ENCODE measurements at regions not wholly inside any gene's neighbourhood (a gene's known extent, or its start where the extent isn't known, plus 50 kb on each side); places are given as distances from the start of the nearest gene placed in this dataset.

DNA sequence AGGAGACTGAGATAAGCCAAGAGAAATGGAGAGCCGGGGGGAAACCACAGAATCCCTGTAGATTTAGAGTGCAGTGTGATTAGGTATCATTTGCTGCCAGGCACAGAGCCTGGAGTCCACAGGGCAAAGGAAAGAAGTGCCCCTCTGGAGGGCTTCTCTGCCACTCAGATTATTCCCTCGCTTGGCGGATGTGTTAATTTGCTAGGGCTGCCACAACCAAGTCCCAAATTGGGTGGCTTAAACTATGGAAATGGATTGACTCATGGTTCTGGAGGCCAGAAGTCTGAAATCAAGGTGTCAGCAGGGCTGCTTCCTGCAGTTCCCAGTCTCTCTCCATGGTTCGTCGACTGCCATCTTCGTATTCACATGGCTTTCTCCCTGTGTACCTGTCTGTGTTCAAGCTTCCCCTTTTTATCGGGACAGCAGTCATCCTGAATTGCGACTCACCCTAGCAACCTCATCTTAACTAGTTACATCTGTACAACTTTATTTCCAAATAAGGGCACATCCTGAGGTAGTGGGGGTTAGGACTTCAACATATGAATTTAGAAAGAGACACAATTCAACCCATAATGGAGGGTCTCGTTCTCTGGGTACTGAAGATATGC lies 122.2 kb downstream of the ANKRD60 start:
- no peak overlapping the region for H3K27ac ChIP-seq (ENCODE audit: insufficient read depth, low read length, poor library complexity, severe bottlenecking)
- no peaks in the 10 kb centered on the region for H3K4me1 Mint-ChIP-seq
- H3K27me3 Mint-ChIP-seq: peaks cover 9% of the 10 kb centered on the region
- no peaks in the 10 kb centered on the region for H3K9me3 ChIP-seq (ENCODE audit: control insufficient read depth in 2 of 2, low read length in 2 of 2)
- ATAC-seq (ENCODE audit: low read depth in 2 of 2): no peak
- H3K9me3 Mint-ChIP-seq: peaks cover 0 to 8% (median 3%) of the 10 kb centered on the region in 7 donors
- no peaks in the 10 kb centered on the region for H3K4me1 ChIP-seq (ENCODE audit: control insufficient read depth, insufficient read depth, low read length, poor library complexity, severe bottlenecking)
- no peaks in the 10 kb centered on the region for H3K36me3 ChIP-seq (ENCODE audit: control insufficient read depth, insufficient read depth, low read length)
- H3K4me3 Mint-ChIP-seq: no peak overlapping the region
- H3K36me3 Mint-ChIP-seq: no peaks in the 10 kb centered on the region
- H3K27ac Mint-ChIP-seq: no peak overlapping the region
- H3K4me3 ChIP-seq (ENCODE audit: low read depth, low read length): no peak overlapping the region
- no peaks in the 10 kb centered on the region for H3K27me3 ChIP-seq (ENCODE audit: control insufficient read depth, insufficient read depth, low read length)
- no peak for DNase-seq

DNA sequence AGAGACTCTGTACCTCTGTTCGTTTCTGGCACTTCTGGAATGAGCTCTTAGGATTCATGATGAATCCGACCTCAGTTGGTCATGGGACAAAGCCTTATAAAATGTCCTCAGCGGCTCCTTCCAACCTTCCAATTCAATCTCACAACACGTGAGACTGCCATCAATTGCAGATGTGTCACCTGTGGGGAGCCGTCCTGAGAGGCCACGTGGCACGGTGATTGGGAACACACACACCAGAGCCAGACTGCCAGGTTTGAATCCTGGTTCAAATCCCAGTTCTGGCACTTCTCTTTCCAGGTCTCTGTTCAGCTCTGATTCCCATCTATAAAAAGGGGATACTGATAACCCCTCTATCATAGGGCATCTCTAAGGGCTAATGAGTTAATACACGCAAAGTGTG lies 124.5 kb downstream of the ANKRD60 start:
- H3K27me3 Mint-ChIP-seq: peaks cover 14% of the 10 kb centered on the region
- no peak for ATAC-seq (ENCODE audit: low read depth in 2 of 2)
- no peak for DNase-seq
- H3K27ac Mint-ChIP-seq: no peak overlapping the region
- no peaks in the 10 kb centered on the region for H3K27me3 ChIP-seq (ENCODE audit: control insufficient read depth, insufficient read depth, low read length)
- H3K27ac ChIP-seq (ENCODE audit: insufficient read depth, low read length, poor library complexity, severe bottlenecking): no peak overlapping the region
- peaks cover 0 to 8% (median 0%) of the 10 kb centered on the region in 7 donors for H3K9me3 Mint-ChIP-seq
- no peaks in the 10 kb centered on the region for H3K4me1 ChIP-seq (ENCODE audit: control insufficient read depth, insufficient read depth, low read length, poor library complexity, severe bottlenecking)
- no peak overlapping the region for H3K4me3 Mint-ChIP-seq
- no peaks in the 10 kb centered on the region for H3K36me3 Mint-ChIP-seq
- H3K36me3 ChIP-seq (ENCODE audit: control insufficient read depth, insufficient read depth, low read length): no peaks in the 10 kb centered on the region
- H3K9me3 ChIP-seq (ENCODE audit: control insufficient read depth in 2 of 2, low read length in 2 of 2): no peaks in the 10 kb centered on the region
- H3K4me3 ChIP-seq (ENCODE audit: low read depth, low read length): no peak overlapping the region
- H3K4me1 Mint-ChIP-seq: no peaks in the 10 kb centered on the region

GRCh38 chr20:58103517-58103904 lies 124.9 kb downstream of the ANKRD60 start:
- Histone ChIP-seq H3K9me3 (ENCODE audit: control insufficient read depth in 2 of 2, low read length in 2 of 2) (no peaks in the 10 kb centered on the region), H3K4me3 (ENCODE audit: low read depth, low read length) (no peak overlapping the region), H3K4me1 (ENCODE audit: control insufficient read depth, insufficient read depth, low read length, poor library complexity, severe bottlenecking) (no peaks in the 10 kb centered on the region), H3K36me3 (ENCODE audit: control insufficient read depth, insufficient read depth, low read length) (no peaks in the 10 kb centered on the region), H3K27ac (ENCODE audit: insufficient read depth, low read length, poor library complexity, severe bottlenecking) (no peak overlapping the region), H3K27me3 (ENCODE audit: control insufficient read depth, insufficient read depth, low read length) (no peaks in the 10 kb centered on the region)
- H3K4me1 Mint-ChIP-seq: no peaks in the 10 kb centered on the region
- peaks cover 10% of the 10 kb centered on the region for H3K27me3 Mint-ChIP-seq
- DNase-seq (no peak), ATAC-seq (ENCODE audit: low read depth in 2 of 2) (no peak)
- H3K4me3 Mint-ChIP-seq: no peak overlapping the region
- no peak overlapping the region for H3K27ac Mint-ChIP-seq
- H3K36me3 Mint-ChIP-seq: no peaks in the 10 kb centered on the region
- H3K9me3 Mint-ChIP-seq: peaks cover 0 to 3% (median 0%) of the 10 kb centered on the region in 7 donors

GRCh38 chr20:58102744-58103516 lies 125.5 kb downstream of the ANKRD60 start:
- no peak overlapping the region for H3K4me3 Mint-ChIP-seq
- H3K9me3 Mint-ChIP-seq: peaks cover 0 to 2% (median 0%) of the 10 kb centered on the region in 7 donors
- H3K36me3 Mint-ChIP-seq: no peaks in the 10 kb centered on the region
- Histone ChIP-seq H3K9me3 (ENCODE audit: control insufficient read depth in 2 of 2, low read length in 2 of 2) (no peaks in the 10 kb centered on the region), H3K27me3 (ENCODE audit: control insufficient read depth, insufficient read depth, low read length) (no peaks in the 10 kb centered on the region), H3K27ac (ENCODE audit: insufficient read depth, low read length, poor library complexity, severe bottlenecking) (no peak overlapping the region), H3K4me1 (ENCODE audit: control insufficient read depth, insufficient read depth, low read length, poor library complexity, severe bottlenecking) (no peaks in the 10 kb centered on the region), H3K4me3 (ENCODE audit: low read depth, low read length) (no peak overlapping the region), H3K36me3 (ENCODE audit: control insufficient read depth, insufficient read depth, low read length) (no peaks in the 10 kb centered on the region)
- peaks cover 8% of the 10 kb centered on the region for H3K27me3 Mint-ChIP-seq
- H3K27ac Mint-ChIP-seq: no peak overlapping the region
- H3K4me1 Mint-ChIP-seq: no peaks in the 10 kb centered on the region
- ATAC-seq (ENCODE audit: low read depth in 2 of 2) (no peak), DNase-seq (no peak)

GRCh38 chr20:58102261-58102660 lies 126.2 kb downstream of the ANKRD60 start:
- Histone ChIP-seq H3K4me3 (ENCODE audit: low read depth, low read length) (no peak overlapping the region), H3K36me3 (ENCODE audit: control insufficient read depth, insufficient read depth, low read length) (no peaks in the 10 kb centered on the region), H3K4me1 (ENCODE audit: control insufficient read depth, insufficient read depth, low read length, poor library complexity, severe bottlenecking) (no peaks in the 10 kb centered on the region), H3K27ac (ENCODE audit: insufficient read depth, low read length, poor library complexity, severe bottlenecking) (no peak overlapping the region), H3K27me3 (ENCODE audit: control insufficient read depth, insufficient read depth, low read length) (no peaks in the 10 kb centered on the region), H3K9me3 (ENCODE audit: control insufficient read depth in 2 of 2, low read length in 2 of 2) (no peaks in the 10 kb centered on the region)
- H3K4me1 Mint-ChIP-seq: no peaks in the 10 kb centered on the region
- peaks cover 8% of the 10 kb centered on the region for H3K27me3 Mint-ChIP-seq
- H3K4me3 Mint-ChIP-seq: no peak overlapping the region
- ATAC-seq (ENCODE audit: low read depth in 2 of 2) (no peak), DNase-seq (no peak)
- H3K9me3 Mint-ChIP-seq: peaks cover 0 to 2% (median 0%) of the 10 kb centered on the region in 7 donors
- H3K36me3 Mint-ChIP-seq: no peaks in the 10 kb centered on the region
- H3K27ac Mint-ChIP-seq: no peak overlapping the region

- Histone ChIP-seq H3K9me3 (ENCODE audit: control insufficient read depth in 2 of 2, low read length in 2 of 2) (no peaks in the 10 kb centered on the region), H3K27ac (ENCODE audit: insufficient read depth, low read length, poor library complexity, severe bottlenecking) (no peak overlapping the region), H3K4me3 (ENCODE audit: low read depth, low read length) (no peak overlapping the region), H3K27me3 (ENCODE audit: control insufficient read depth, insufficient read depth, low read length) (no peaks in the 10 kb centered on the region), H3K4me1 (ENCODE audit: control insufficient read depth, insufficient read depth, low read length, poor library complexity, severe bottlenecking) (no peaks in the 10 kb centered on the region), H3K36me3 (ENCODE audit: control insufficient read depth, insufficient read depth, low read length) (no peaks in the 10 kb centered on the region)
- Mint-ChIP-seq H3K27me3 (peaks cover 8% of the 10 kb centered on the region), H3K4me1 (no peaks in the 10 kb centered on the region), H3K27ac (no peak overlapping the region), H3K36me3 (no peaks in the 10 kb centered on the region), H3K9me3 (no peaks in the 10 kb centered on the region), H3K4me3 (no peak overlapping the region)
- DNase-seq (no peak), ATAC-seq (ENCODE audit: low read depth in 2 of 2) (no peak)
Measured at GRCh38 chr20:58100731-58101356, 127.6 kb downstream of the ANKRD60 start.

DNA sequence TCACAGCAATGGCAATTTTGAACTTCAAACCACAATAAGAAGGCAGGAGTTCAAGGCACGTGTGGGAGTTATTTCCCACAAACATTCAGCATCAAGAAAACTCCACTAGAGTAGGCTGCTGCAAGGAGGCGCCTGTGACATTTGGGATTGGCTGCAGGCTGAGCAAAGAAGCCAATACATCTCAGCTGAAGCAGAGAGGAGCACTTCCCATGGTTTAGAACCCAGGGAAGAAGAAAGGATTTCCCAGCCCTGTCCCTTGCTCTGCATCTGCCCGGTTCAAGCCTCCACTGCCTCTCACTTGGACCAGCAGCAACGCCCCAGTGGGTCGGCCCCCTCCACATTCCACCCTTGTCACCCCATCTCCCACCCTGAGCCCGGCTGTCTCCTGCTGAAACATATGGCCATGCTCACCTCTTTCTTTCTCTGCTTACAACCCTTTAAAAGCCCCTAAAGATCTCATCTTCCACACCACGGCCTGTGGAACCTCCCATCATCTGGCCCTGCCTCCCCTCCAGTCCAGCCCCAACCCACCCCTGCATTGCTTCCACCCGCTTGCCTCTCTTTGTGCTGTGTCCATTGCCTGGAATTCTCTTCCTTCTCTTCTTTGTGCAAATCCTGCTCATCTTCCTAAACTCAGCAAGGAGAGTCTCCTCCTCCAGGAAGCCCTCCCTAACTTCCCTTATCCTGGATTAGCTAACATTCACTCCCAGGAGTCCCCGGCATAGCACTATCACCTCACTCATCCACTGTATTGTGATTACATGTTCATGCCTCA lies 128.3 kb downstream of the ANKRD60 start:
- Mint-ChIP-seq H3K36me3 (no peaks in the 10 kb centered on the region), H3K4me1 (no peaks in the 10 kb centered on the region), H3K27ac (no peak overlapping the region), H3K27me3 (peaks cover 8% of the 10 kb centered on the region), H3K4me3 (no peak overlapping the region), H3K9me3 (no peaks in the 10 kb centered on the region)
- Histone ChIP-seq H3K4me1 (ENCODE audit: control insufficient read depth, insufficient read depth, low read length, poor library complexity, severe bottlenecking) (no peaks in the 10 kb centered on the region), H3K27me3 (ENCODE audit: control insufficient read depth, insufficient read depth, low read length) (no peaks in the 10 kb centered on the region), H3K4me3 (ENCODE audit: low read depth, low read length) (no peak overlapping the region), H3K9me3 (ENCODE audit: control insufficient read depth in 2 of 2, low read length in 2 of 2) (no peaks in the 10 kb centered on the region), H3K36me3 (ENCODE audit: control insufficient read depth, insufficient read depth, low read length) (no peaks in the 10 kb centered on the region), H3K27ac (ENCODE audit: insufficient read depth, low read length, poor library complexity, severe bottlenecking) (no peak overlapping the region)
- no peak for DNase-seq
- no peak for ATAC-seq (ENCODE audit: low read depth in 2 of 2)

Measured in CD4-positive, CD25-positive, alpha-beta regulatory T cell (primary cell).